ENCODE measurements at regions not wholly inside any gene's neighbourhood (a gene's known extent, or its start where the extent isn't known, plus 50 kb on each side); places are given as distances from the start of the nearest gene placed in this dataset.

- Histone ChIP-seq H3K9ac (replicated peaks; ENCODE audit: extremely low read depth, insufficient read depth, low read length) (no peak overlapping the region), H3K9me3 (replicated peaks; ENCODE audit: control insufficient read depth, insufficient read depth, low read length) (no peaks in the 10 kb centered on the region), H3K79me2 (ENCODE audit: control insufficient read depth, insufficient read depth, low read length) (no peaks in the 10 kb centered on the region), H3K36me3 (ENCODE audit: control insufficient read depth in 2 of 2, extremely low read depth in 1 of 2, insufficient read depth in 2 of 2, low read length in 2 of 2) (no peaks in the 10 kb centered on the region), H3K4me1 (ENCODE audit: control insufficient read depth, extremely low read depth, insufficient read depth, low read length) (no peaks in the 10 kb centered on the region), H2AFZ (ENCODE audit: low read depth, low read length) (no peak overlapping the region), H3K4me3 (replicated peaks in 1 of 3; ENCODE audit: insufficient read depth in 1 of 3, low read depth in 1 of 3, low read length in 3 of 3) (no peak overlapping the region), H4K20me1 (replicated peaks; ENCODE audit: control insufficient read depth, extremely low read depth, insufficient read depth, low read length) (no peaks in the 10 kb centered on the region), H3K27me3 (ENCODE audit: control insufficient read depth in 2 of 2, insufficient read depth in 2 of 2, low read length in 2 of 2) (no peaks in the 10 kb centered on the region), H3K27ac (ENCODE audit: insufficient read depth, low read depth, low read length) (no peak overlapping the region), H3K4me2 (ENCODE audit: insufficient read depth, low read length) (no peak overlapping the region), H3K9me1 (replicated peaks; ENCODE audit: control insufficient read depth, extremely low read depth, insufficient read depth, low read length) (no peaks in the 10 kb centered on the region)
- DNase-seq (ENCODE audit: low read depth, low spot score) (no peak), FAIRE-seq (no peak)
- intact Hi-C loops (cut with micrococcal nuclease): no loop called here
- dilution Hi-C loops (cut with MboI; ENCODE audit: extremely low pct_ligation_motif_present, low sequenced_read_pairs): no loop called here
- BruUV-seq (replicated peaks): no TSS peak
- TF ChIP-seq MYC (IDR thresholded peaks at IDR 0.05; ENCODE audit: low read depth, low read length) (no peak), POLR2A (IDR thresholded peaks at IDR 0.05; ENCODE audit: low read depth, low read length) (no peak), POLR2AphosphoS5 (IDR thresholded peaks at IDR 0.05; ENCODE audit: insufficient read depth, low read depth, low read length) (no peak), CTCF (IDR thresholded peaks at IDR 0.05; ENCODE audit: extremely low read depth in 1 of 2, insufficient read depth in 1 of 2, low read depth in 1 of 2, low read length in 2 of 2) (no peak), FOS (IDR thresholded peaks at IDR 0.05; ENCODE audit: borderline replicate concordance, insufficient read depth, low read length) (no peak), GATA2 (IDR thresholded peaks at IDR 0.05; ENCODE audit: insufficient read depth, insufficient read length, low read depth, low read length) (no peak), EZH2 (IDR thresholded peaks at IDR 0.05; ENCODE audit: borderline replicate concordance, low read depth, low read length, severe bottlenecking) (no peak), MAX (IDR thresholded peaks at IDR 0.05; ENCODE audit: insufficient read depth, insufficient read length) (no peak), JUN (IDR thresholded peaks at IDR 0.05; ENCODE audit: borderline replicate concordance, insufficient read depth, insufficient read length, low read depth) (no peak)
- CTCF ChIA-PET: no interaction called here
- POLR2A ChIA-PET: no interaction called here
These were observed 66.5 kb upstream of the VGLL3 start for GRCh38 chr3:87057474-87057873.
